Nephron progenitor cell (in vitro differentiated cells): ENCODE measurements at regions not wholly inside any gene's neighbourhood (a gene's known extent, or its start where the extent isn't known, plus 50 kb on each side); places are given as distances from the start of the nearest gene placed in this dataset.
"Not testable (repeated sequence)": the region's sequence is repeated elsewhere in the genome, so short reads cannot be mapped to it uniquely, and the experiment has no call there.

Experiments used
- DNase-seq: peaks from one replicate; pipeline ENCODE4 v3.0.0; 2021
- H3K27ac Mint-ChIP-seq: 2 replicates; pipeline ENCODE4 v1.8.0; 2021; ENCODE audit warnings: mild to moderate bottlenecking, moderate library complexity, mixed read lengths
- H3K27me3 Mint-ChIP-seq: 2 replicates; pipeline ENCODE4 v1.8.0; 2021; ENCODE audit warnings: mild to moderate bottlenecking, low read depth, mixed read lengths; ENCODE audit not compliant: poor library complexity
- H3K36me3 Mint-ChIP-seq: 2 replicates; pipeline ENCODE4 v1.8.0; 2021; ENCODE audit warnings: low read depth, mixed read lengths
- H3K4me1 Mint-ChIP-seq: 2 replicates; pipeline ENCODE4 v1.8.0; 2021; ENCODE audit warnings: mixed read lengths
- H3K4me3 Mint-ChIP-seq: 2 replicates; pipeline ENCODE4 v1.8.0; 2021; ENCODE audit warnings: mild to moderate bottlenecking, moderate library complexity, mixed read lengths
- H3K9me3 Mint-ChIP-seq: 2 replicates; pipeline ENCODE4 v1.8.0; 2021; ENCODE audit warnings: mild to moderate bottlenecking, moderate library complexity, mixed read lengths
- CTCF ChIP-seq: fragments of 200-600 bp; sonication (generic); IDR thresholded peaks from 2 replicates; pipeline ENCODE4 v1.5.0; 2021; ENCODE audit warnings: antibody characterized with exemption

- DNase-seq: no peak
- Mint-ChIP-seq H3K4me1 (no peaks in the 10 kb centered on the region), H3K9me3 (no peaks in the 10 kb centered on the region), H3K27ac (no peak overlapping the region), H3K4me3 (no peak overlapping the region), H3K27me3 (no peaks in the 10 kb centered on the region), H3K36me3 (no peaks in the 10 kb centered on the region)
- TF ChIP-seq CTCF: no peak
These were observed 79.8 kb upstream of the PIK3C3 start for GRCh38 chr18:41875094-41875780.

DNA sequence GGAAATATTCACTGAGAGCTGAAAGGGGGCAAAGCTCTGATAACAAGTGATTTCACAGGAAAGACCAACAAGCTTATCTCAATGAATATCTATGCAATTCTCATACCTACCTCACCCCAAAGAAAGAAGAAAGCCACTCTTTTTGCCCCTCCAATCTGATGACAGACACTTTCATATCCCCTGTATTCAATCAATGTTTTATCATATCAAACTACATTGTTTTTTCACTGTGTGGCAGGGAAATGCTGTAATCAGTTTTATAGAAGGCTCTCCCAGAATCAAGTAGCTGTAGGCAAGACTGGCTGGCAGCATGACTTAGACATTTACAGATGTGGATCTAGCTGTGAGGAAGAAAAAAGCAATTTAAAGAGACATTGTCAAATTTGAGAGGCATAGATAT lies 81.3 kb upstream of the PIK3C3 start:
- TF ChIP-seq CTCF: no peak
- H3K27ac Mint-ChIP-seq: no peak overlapping the region
- H3K4me3 Mint-ChIP-seq: no peak overlapping the region
- H3K4me1 Mint-ChIP-seq: peaks cover 8% of the 10 kb centered on the region
- no peak for DNase-seq
- no peaks in the 10 kb centered on the region for H3K9me3 Mint-ChIP-seq
- no peaks in the 10 kb centered on the region for H3K36me3 Mint-ChIP-seq
- no peaks in the 10 kb centered on the region for H3K27me3 Mint-ChIP-seq

DNA sequence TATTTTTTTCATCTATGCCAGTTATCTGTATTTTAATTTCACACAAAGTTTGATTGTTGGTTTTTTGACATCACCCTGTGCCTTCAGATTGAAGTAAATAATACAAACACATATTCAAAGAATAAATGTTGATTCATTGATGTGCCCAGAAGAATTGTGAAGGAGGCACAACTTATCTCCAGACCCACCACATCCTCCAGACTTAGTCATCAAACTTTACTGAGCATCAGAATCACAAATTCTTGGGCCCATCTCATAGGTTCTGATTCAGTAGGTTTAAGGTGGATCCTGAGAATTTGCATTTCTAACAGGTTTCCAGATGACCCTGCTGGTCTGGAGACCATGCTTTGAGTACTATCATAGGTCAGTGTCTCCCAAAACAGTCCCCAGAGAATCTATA lies 82.8 kb upstream of the PIK3C3 start:
- TF ChIP-seq CTCF: no peak
- Mint-ChIP-seq H3K4me1 (peaks cover 18% of the 10 kb centered on the region), H3K9me3 (no peaks in the 10 kb centered on the region), H3K36me3 (no peaks in the 10 kb centered on the region), H3K27me3 (no peaks in the 10 kb centered on the region), H3K4me3 (no peak overlapping the region), H3K27ac (no peak overlapping the region)
- DNase-seq: no peak

DNA sequence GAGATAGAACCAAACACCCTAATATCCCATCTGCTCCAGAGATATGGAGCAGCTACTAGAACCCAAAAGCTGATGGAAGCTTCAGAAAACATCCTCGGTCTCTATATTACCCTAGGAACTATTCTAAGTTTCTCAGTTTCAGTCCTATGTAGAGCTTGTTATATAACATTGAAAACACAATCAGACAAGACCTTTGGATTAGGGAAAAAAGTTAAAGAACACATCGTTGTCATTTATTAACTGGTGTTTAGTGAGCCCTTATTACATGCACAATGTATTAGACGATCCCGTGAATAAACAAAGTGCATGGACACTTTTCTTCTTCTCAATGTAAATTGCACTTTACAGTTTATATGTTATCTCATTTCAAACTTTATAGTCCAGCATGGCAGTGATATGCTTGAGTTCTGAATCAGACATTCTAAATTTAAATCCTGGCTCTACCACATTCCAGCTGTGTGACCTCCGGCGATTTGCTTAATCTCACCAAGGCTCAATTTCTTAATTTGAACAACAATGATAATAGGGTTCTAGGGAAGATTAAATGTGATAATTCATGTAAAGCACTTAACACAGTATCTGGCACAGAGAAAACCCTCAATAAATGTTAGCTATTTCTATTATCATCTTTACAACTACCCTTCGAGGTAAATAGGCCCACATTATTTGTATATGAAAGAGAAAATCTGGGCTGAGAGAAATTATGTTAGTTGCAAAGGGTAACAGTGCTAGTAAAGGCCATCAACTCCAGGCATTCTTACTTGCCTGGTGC lies 83.6 kb upstream of the PIK3C3 start:
- no peak for DNase-seq
- no peaks in the 10 kb centered on the region for H3K9me3 Mint-ChIP-seq
- H3K4me3 Mint-ChIP-seq: no peak overlapping the region
- no peaks in the 10 kb centered on the region for H3K27me3 Mint-ChIP-seq
- TF ChIP-seq CTCF: no peak
- H3K4me1 Mint-ChIP-seq: peaks cover 18% of the 10 kb centered on the region
- H3K27ac Mint-ChIP-seq: no peak overlapping the region
- no peaks in the 10 kb centered on the region for H3K36me3 Mint-ChIP-seq

DNA sequence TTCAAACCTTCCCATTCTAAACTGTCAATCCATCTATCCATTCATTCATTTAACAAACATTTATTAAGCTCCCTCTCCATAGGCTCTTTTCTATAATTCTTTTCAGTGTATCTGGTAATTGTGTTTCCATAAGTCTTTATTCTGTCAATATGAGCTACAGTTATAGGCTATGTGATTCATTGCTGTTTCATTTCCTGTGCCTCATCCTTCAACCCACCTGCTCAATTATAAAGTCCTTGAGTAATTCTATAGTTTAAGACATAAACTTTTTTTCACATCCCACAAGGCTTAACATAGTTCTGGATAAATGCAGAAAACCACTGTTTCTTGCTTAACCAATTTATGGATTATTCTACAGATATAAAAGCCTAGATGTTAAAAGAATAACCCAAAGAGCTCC lies 84.2 kb upstream of the PIK3C3 start:
- Mint-ChIP-seq H3K36me3 (no peaks in the 10 kb centered on the region), H3K27me3 (no peaks in the 10 kb centered on the region), H3K4me3 (no peak overlapping the region), H3K9me3 (no peaks in the 10 kb centered on the region), H3K4me1 (peaks cover 18% of the 10 kb centered on the region), H3K27ac (no peak overlapping the region)
- DNase-seq: no peak
- TF ChIP-seq CTCF: no peak

DNA sequence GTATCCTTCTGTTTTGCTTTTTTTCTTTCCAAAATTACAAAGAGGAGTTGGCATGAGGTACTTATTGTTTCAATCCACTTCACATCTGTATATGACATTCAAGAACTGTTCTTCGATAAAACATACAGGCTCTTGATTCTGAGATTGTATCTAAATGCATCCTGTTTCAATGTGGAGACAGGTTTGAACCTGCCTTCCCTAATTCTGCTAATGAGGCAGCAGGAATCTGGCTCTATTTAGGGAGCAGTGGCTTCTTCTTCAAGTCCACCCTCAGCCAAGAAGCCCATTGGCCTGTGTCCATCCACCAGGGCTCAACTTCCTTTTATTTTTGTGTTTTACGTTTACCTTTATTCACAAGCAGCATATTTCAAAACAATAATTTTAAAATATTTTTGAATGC lies 84.8 kb upstream of the PIK3C3 start:
- no peak overlapping the region for H3K4me3 Mint-ChIP-seq
- H3K36me3 Mint-ChIP-seq: no peaks in the 10 kb centered on the region
- TF ChIP-seq CTCF: no peak
- no peaks in the 10 kb centered on the region for H3K9me3 Mint-ChIP-seq
- peaks cover 18% of the 10 kb centered on the region for H3K4me1 Mint-ChIP-seq
- H3K27ac Mint-ChIP-seq: no peak overlapping the region
- no peaks in the 10 kb centered on the region for H3K27me3 Mint-ChIP-seq
- no peak for DNase-seq

DNA sequence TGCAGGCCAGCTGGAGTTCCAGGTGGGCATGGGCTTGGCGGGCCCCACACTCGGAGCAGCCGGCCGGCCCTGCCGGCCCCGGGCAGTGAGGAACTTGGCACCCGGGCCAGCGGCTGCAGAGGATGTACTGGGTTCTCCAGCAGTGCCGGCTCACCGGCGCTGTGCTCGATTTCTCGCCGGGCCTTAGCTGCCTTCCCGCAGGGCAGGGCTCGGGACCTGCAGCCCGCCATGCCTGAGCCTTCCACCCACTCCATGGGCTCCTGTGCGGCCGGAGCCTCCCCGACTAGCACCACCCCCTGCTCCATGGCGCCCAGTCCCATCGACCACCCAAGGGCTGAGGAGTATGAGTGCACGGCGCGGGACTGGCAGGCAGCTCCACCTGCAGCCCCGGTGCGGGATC lies 89.2 kb upstream of the PIK3C3 start:
- H3K27ac Mint-ChIP-seq, H3K9me3 Mint-ChIP-seq, H3K4me3 Mint-ChIP-seq, H3K36me3 Mint-ChIP-seq, H3K27me3 Mint-ChIP-seq, DNase-seq: not testable (repeated sequence)
- peaks cover 25% of the 10 kb centered on the region for H3K4me1 Mint-ChIP-seq
